ENCODE measurements at regions not wholly inside any gene's neighbourhood (a gene's known extent, or its start where the extent isn't known, plus 50 kb on each side); places are given as distances from the start of the nearest gene placed in this dataset.

- Histone ChIP-seq H3K36me3 (replicated peaks; ENCODE audit: insufficient read depth, low read depth) (no peaks in the 10 kb centered on the region), H3K27me3 (no peaks in the 10 kb centered on the region), H3K9me2 (replicated peaks; ENCODE audit: insufficient read depth) (no peaks in the 10 kb centered on the region), H3K4me3 (no peak overlapping the region), H3K4me2 (no peak overlapping the region), H4K20me1 (ENCODE audit: insufficient read depth, poor library complexity, severe bottlenecking) (no peaks in the 10 kb centered on the region), H3K9me3 (ENCODE audit: low read depth) (no peaks in the 10 kb centered on the region), H3K79me2 (no peaks in the 10 kb centered on the region), H3K4me1 (ENCODE audit: insufficient read depth) (peaks cover 3% of the 10 kb centered on the region), H3K27ac (no peak overlapping the region), H2AFZ (no peak overlapping the region)
- WGBS (ENCODE audit: low lambda C conversion rate, missing lambda C conversion rate), result 97% methylated on average over 17 of the region's 17 CpGs
- DNase-seq (ENCODE audit: low spot score), result no peak
- no peak for TF ChIP-seq EZH2phosphoT487 (IDR thresholded peaks at IDR 0.05; ENCODE audit: low read depth, severe bottlenecking, unreplicated experiment)
- no peak for TF ChIP-seq EZH2 (IDR thresholded peaks at IDR 0.05; ENCODE audit: borderline replicate concordance)
- TF ChIP-seq CTCF (IDR thresholded peaks at IDR 0.05; ENCODE audit: poor library complexity), result no peak
Measured at GRCh38 chr2:128499367-128500137, 180.9 kb upstream of the HS6ST1 start.

- Histone ChIP-seq H3K4me1 (ENCODE audit: insufficient read depth) (no peaks in the 10 kb centered on the region), H3K27me3 (no peaks in the 10 kb centered on the region), H3K9me2 (replicated peaks; ENCODE audit: insufficient read depth) (no peaks in the 10 kb centered on the region), H3K4me3 (no peak overlapping the region), H3K9me3 (ENCODE audit: low read depth) (no peaks in the 10 kb centered on the region), H3K36me3 (replicated peaks; ENCODE audit: insufficient read depth, low read depth) (no peaks in the 10 kb centered on the region), H4K20me1 (ENCODE audit: insufficient read depth, poor library complexity, severe bottlenecking) (no peaks in the 10 kb centered on the region), H3K79me2 (no peaks in the 10 kb centered on the region), H3K4me2 (no peak overlapping the region), H3K27ac (no peak overlapping the region), H2AFZ (no peak overlapping the region)
- TF ChIP-seq EZH2phosphoT487 (IDR thresholded peaks at IDR 0.05; ENCODE audit: low read depth, severe bottlenecking, unreplicated experiment) (no peak), EZH2 (IDR thresholded peaks at IDR 0.05; ENCODE audit: borderline replicate concordance) (no peak), CTCF (IDR thresholded peaks at IDR 0.05; ENCODE audit: poor library complexity) (no peak)
- no peak for DNase-seq (ENCODE audit: low spot score)
- WGBS (ENCODE audit: low lambda C conversion rate, missing lambda C conversion rate), result 65% methylated on average over 7 of the region's 10 CpGs
Measured at GRCh38 chr2:128500138-128500800, 181.6 kb upstream of the HS6ST1 start.

- no peaks in the 10 kb centered on the region for H3K9me3 ChIP-seq (ENCODE audit: low read depth)
- H4K20me1 ChIP-seq (ENCODE audit: insufficient read depth, poor library complexity, severe bottlenecking), result no peaks in the 10 kb centered on the region
- no peak overlapping the region for H3K27ac ChIP-seq
- TF ChIP-seq CTCF (IDR thresholded peaks at IDR 0.05; ENCODE audit: poor library complexity) (no peak), EZH2phosphoT487 (IDR thresholded peaks at IDR 0.05; ENCODE audit: low read depth, severe bottlenecking, unreplicated experiment) (no peak), EZH2 (IDR thresholded peaks at IDR 0.05; ENCODE audit: borderline replicate concordance) (no peak)
- no peak for DNase-seq (ENCODE audit: low spot score)
- H3K36me3 ChIP-seq (replicated peaks; ENCODE audit: insufficient read depth, low read depth), result no peaks in the 10 kb centered on the region
- H2AFZ ChIP-seq, result no peak overlapping the region
- no peaks in the 10 kb centered on the region for H3K79me2 ChIP-seq
- no peaks in the 10 kb centered on the region for H3K27me3 ChIP-seq
- no peaks in the 10 kb centered on the region for H3K4me1 ChIP-seq (ENCODE audit: insufficient read depth)
- no peaks in the 10 kb centered on the region for H3K9me2 ChIP-seq (replicated peaks; ENCODE audit: insufficient read depth)
- no peak overlapping the region for H3K4me2 ChIP-seq
- H3K4me3 ChIP-seq, result no peak overlapping the region
- WGBS (ENCODE audit: low lambda C conversion rate, missing lambda C conversion rate), result 88% methylated on average over 12 of the region's 12 CpGs
Measured at GRCh38 chr2:128501006-128501690, 182.5 kb upstream of the HS6ST1 start.
